ENCODE measurements at regions not wholly inside any gene's neighbourhood (a gene's known extent, or its start where the extent isn't known, plus 50 kb on each side); places are given as distances from the start of the nearest gene placed in this dataset.

- peak; percentile 32 for ATAC-seq
Measured at GRCh38 chr18:7381307-7381706, 150.4 kb downstream of the LRRC30 start.

DNA sequence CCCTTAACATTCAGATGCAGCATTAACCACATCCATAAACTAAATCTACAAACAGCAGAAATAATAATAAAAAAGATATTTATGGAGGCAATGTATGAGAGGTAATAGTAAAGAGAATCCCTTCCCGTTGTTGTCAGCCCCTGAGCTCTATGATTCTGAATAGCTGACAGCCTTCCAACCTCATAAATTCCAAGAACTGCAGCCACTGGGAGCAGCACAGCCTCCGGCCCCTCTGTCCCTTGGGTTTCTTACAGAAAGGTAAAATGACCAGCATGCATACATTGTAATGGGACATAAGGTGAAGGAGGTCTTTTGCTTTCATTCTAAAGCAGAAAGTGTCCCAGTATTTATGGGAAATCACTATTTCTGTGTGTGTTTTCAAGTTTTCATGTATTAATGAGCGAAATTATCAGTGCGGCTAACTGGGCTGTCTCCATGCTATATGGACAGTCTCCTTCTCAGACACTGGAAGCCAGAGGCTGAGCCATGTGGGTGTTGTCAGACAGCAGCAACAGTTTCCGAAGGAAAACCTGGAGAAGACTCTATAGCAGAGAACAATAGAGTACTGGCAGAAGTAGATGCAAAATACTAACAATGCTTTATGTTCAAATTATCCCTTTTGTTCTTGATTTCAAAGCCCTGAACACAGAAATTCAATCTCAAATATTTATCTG is 151.6 kb downstream of the LRRC30 start:
- Mint-ChIP-seq H3K36me3 (no peaks in the 10 kb centered on the region), H3K4me3 (no peak overlapping the region), H3K4me1 (no peaks in the 10 kb centered on the region), H3K27ac (no peak overlapping the region), H3K9me3 (peaks cover 14% of the 10 kb centered on the region)
- ATAC-seq (no peak), DNase-seq (ENCODE audit: low spot score in 2 of 2) (no peak)

More at GRCh38 chr18:7381307-7381706, 150.4 kb downstream of the LRRC30 start:
- DNase-seq (ENCODE audit: low spot score in 2 of 2) = no peak
- H3K27ac Mint-ChIP-seq = no peak overlapping the region
- peaks cover 18% of the 10 kb centered on the region for H3K9me3 Mint-ChIP-seq
- H3K4me3 Mint-ChIP-seq = no peak overlapping the region
- no peaks in the 10 kb centered on the region for H3K36me3 Mint-ChIP-seq
- no peaks in the 10 kb centered on the region for H3K4me1 Mint-ChIP-seq

DNA sequence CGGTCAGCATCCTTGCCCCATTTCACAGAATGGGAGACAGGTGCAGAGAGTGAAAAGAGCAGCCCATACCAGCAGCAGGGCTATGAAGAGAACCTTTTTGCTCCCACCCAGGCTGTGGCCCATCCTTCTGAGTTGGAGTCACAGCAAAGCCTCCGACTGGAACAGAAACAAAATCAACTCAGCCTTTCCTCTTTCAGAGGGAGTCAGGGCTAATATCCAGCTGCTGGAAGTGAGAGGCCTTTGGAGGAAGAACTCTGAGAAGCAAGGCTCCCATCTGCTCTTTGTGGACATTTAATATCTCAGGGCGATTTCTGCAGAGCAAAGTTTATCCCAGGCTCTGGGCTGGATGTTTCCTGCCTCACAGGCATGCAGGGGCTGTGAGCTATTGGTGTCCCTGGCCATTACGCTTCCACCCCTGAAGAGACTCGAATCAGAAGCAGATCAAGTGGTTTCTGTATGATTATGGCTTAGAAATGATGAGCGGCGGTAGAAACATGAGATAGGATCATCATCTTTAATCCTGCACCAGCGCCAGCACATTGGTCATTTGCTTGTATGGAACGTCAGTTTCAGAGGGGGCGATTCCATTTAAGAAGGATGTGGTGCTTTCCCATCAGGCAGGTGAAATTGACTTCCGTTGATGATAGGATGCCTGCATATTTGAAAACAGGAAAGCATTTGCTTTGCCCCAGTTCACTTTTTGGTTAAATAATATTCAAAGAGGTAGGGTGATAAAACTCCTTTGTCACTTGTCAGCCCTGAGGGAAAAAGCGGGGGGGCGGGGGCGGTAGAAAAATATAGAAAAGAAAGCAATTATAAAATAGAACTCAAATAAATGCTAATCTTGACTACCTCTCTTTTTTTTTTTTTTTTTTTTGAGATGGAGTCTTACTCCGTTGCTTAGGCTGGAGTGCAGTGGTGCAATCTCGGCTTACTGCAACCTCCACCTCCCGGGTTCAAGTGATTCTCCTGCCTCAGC is 152.4 kb downstream of the LRRC30 start:
- H3K9me3 Mint-ChIP-seq = peaks cover 14% of the 10 kb centered on the region
- no peak overlapping the region for H3K27ac Mint-ChIP-seq
- no peaks in the 10 kb centered on the region for H3K36me3 Mint-ChIP-seq
- H3K4me3 Mint-ChIP-seq = no peak overlapping the region
- no peak for DNase-seq (ENCODE audit: low spot score in 2 of 2)
- no peaks in the 10 kb centered on the region for H3K4me1 Mint-ChIP-seq
- ATAC-seq = no peak

GRCh38 chr18:7388741-7389140 is 157.9 kb downstream of the LRRC30 start:
- Mint-ChIP-seq H3K27ac (no peak overlapping the region), H3K36me3 (no peaks in the 10 kb centered on the region), H3K4me1 (no peaks in the 10 kb centered on the region), H3K9me3 (peaks cover 12% of the 10 kb centered on the region), H3K4me3 (no peak overlapping the region)
- ATAC-seq (no peak), DNase-seq (ENCODE audit: low spot score in 2 of 2) (no peak)

GRCh38 chr18:7390731-7391492 is 160.0 kb downstream of the LRRC30 start:
- Mint-ChIP-seq H3K27ac (no peak overlapping the region), H3K9me3 (peaks cover 9% of the 10 kb centered on the region), H3K4me1 (no peaks in the 10 kb centered on the region), H3K4me3 (no peak overlapping the region), H3K36me3 (no peaks in the 10 kb centered on the region)
- DNase-seq (ENCODE audit: low spot score in 2 of 2) = no peak
- no peak for ATAC-seq

GRCh38 chr18:7393080-7393479 is 162.2 kb downstream of the LRRC30 start:
- no peak overlapping the region for H3K27ac Mint-ChIP-seq
- no peaks in the 10 kb centered on the region for H3K36me3 Mint-ChIP-seq
- ATAC-seq (no peak), DNase-seq (ENCODE audit: low spot score in 2 of 2) (no peak)
- peaks cover 9% of the 10 kb centered on the region for H3K9me3 Mint-ChIP-seq
- H3K4me1 Mint-ChIP-seq = no peaks in the 10 kb centered on the region
- no peak overlapping the region for H3K4me3 Mint-ChIP-seq

- Mint-ChIP-seq H3K9me3 (peaks cover 9% of the 10 kb centered on the region), H3K4me3 (no peak overlapping the region)
Measured at GRCh38 chr18:7394050-7394659, 163.3 kb downstream of the LRRC30 start.

GRCh38 chr18:7395566-7395965 is 164.7 kb downstream of the LRRC30 start:
- ATAC-seq (no peak), DNase-seq (ENCODE audit: low spot score in 2 of 2) (no peak)
- H3K4me1 Mint-ChIP-seq = no peaks in the 10 kb centered on the region
- no peak overlapping the region for H3K4me3 Mint-ChIP-seq
- no peaks in the 10 kb centered on the region for H3K36me3 Mint-ChIP-seq
- H3K9me3 Mint-ChIP-seq = peaks cover 9% of the 10 kb centered on the region
- H3K27ac Mint-ChIP-seq = no peak overlapping the region

More at GRCh38 chr18:7394050-7394659, 163.3 kb downstream of the LRRC30 start:
- Mint-ChIP-seq H3K4me1 (no peaks in the 10 kb centered on the region), H3K36me3 (no peaks in the 10 kb centered on the region), H3K27ac (no peak overlapping the region)
- DNase-seq (ENCODE audit: low spot score in 2 of 2) (no peak), ATAC-seq (no peak)

- Mint-ChIP-seq H3K4me3 (no peak overlapping the region), H3K9me3 (peaks cover 11% of the 10 kb centered on the region), H3K4me1 (no peaks in the 10 kb centered on the region), H3K36me3 (no peaks in the 10 kb centered on the region), H3K27ac (no peak overlapping the region)
- DNase-seq (ENCODE audit: low spot score in 2 of 2) (no peak), ATAC-seq (no peak)
Measured at GRCh38 chr18:7413906-7414305, 153.2 kb upstream of the PTPRM start.

DNA sequence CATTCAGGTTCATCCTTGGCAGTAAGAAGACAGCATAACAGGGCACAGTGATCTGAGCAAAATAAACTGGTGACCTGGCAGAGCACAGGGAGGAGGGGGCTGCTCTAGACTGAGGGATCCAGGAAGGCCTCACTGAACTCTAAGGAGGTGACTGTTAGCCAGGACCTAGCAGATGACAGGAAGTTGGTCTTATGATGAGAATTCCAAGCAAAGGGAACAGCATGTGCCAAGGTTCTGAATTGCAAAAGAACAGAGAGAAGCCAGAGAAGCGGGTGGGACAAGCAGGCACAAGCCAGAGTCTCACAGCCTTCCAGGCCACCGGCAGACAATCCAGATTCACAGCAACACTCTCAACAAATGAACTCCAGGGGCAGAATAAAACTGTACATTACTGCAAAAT is 152.7 kb upstream of the PTPRM start:
- ATAC-seq = no peak
- Mint-ChIP-seq H3K4me1 (no peaks in the 10 kb centered on the region), H3K27ac (no peak overlapping the region), H3K9me3 (peaks cover 12% of the 10 kb centered on the region), H3K4me3 (no peak overlapping the region), H3K36me3 (no peaks in the 10 kb centered on the region)
- DNase-seq (ENCODE audit: low spot score in 2 of 2) = no peak

GRCh38 chr18:7415081-7415894 is 151.8 kb upstream of the PTPRM start:
- no peak for ATAC-seq
- no peak for DNase-seq (ENCODE audit: low spot score in 2 of 2)

GRCh38 chr18:7417727-7418126 is 149.4 kb upstream of the PTPRM start:
- no peaks in the 10 kb centered on the region for H3K4me1 Mint-ChIP-seq
- peaks cover 12% of the 10 kb centered on the region for H3K9me3 Mint-ChIP-seq
- ATAC-seq (no peak), DNase-seq (ENCODE audit: low spot score in 2 of 2) (no peak)
- H3K36me3 Mint-ChIP-seq = no peaks in the 10 kb centered on the region
- H3K4me3 Mint-ChIP-seq = no peak overlapping the region
- no peak overlapping the region for H3K27ac Mint-ChIP-seq

More at GRCh38 chr18:7415081-7415894, 151.8 kb upstream of the PTPRM start:
- no peaks in the 10 kb centered on the region for H3K36me3 Mint-ChIP-seq
- no peak overlapping the region for H3K4me3 Mint-ChIP-seq
- H3K27ac Mint-ChIP-seq = no peak overlapping the region
- peaks cover 12% of the 10 kb centered on the region for H3K9me3 Mint-ChIP-seq
- H3K4me1 Mint-ChIP-seq = no peaks in the 10 kb centered on the region

- Mint-ChIP-seq H3K9me3 (peaks cover 5% of the 10 kb centered on the region), H3K27ac (no peak overlapping the region), H3K4me3 (no peak overlapping the region), H3K4me1 (no peaks in the 10 kb centered on the region), H3K36me3 (no peaks in the 10 kb centered on the region)
- DNase-seq (ENCODE audit: low spot score in 2 of 2) (no peak), ATAC-seq (no peak)
Measured at GRCh38 chr18:7429831-7430230, 137.3 kb upstream of the PTPRM start.

- ATAC-seq (no peak), DNase-seq (ENCODE audit: low spot score in 2 of 2) (no peak)
- H3K36me3 Mint-ChIP-seq = no peaks in the 10 kb centered on the region
- H3K4me3 Mint-ChIP-seq = no peak overlapping the region
- no peaks in the 10 kb centered on the region for H3K9me3 Mint-ChIP-seq
- no peaks in the 10 kb centered on the region for H3K4me1 Mint-ChIP-seq
- H3K27ac Mint-ChIP-seq = no peak overlapping the region
Measured at GRCh38 chr18:7436166-7436565, 130.9 kb upstream of the PTPRM start.
